ENCODE measurements at regions not wholly inside any gene's neighbourhood (a gene's known extent, or its start where the extent isn't known, plus 50 kb on each side); places are given as distances from the start of the nearest gene placed in this dataset.

- Histone ChIP-seq H3K4me1 (no peaks in the 10 kb centered on the region), H3K9me3 (peaks cover 0 to 21% (median 4%) of the 10 kb centered on the region in 12 donors), H3K36me3 (no peaks in the 10 kb centered on the region), H3K27me3 (peaks cover 0 to 12% (median 0%) of the 10 kb centered on the region in 9 donors), H3K4me3 (no peak overlapping the region), H3K27ac (no peak overlapping the region)
- no peak for DNase-seq
- intact Hi-C loops (cut with DNase I): no loop called here
- WGBS, 4 donors: 74 to 81% (median 80%) methylated on average over 5 of the region's 5 CpGs
- TF ChIP-seq POLR2A (IDR thresholded peaks at IDR 0.05) (no peak), CTCF (IDR thresholded peaks at IDR 0.05) (no peak)
- no peak for ATAC-seq
Observed at GRCh38 chr10:130611239-130611638, 475.0 kb downstream of the GLRX3 start.

DNA sequence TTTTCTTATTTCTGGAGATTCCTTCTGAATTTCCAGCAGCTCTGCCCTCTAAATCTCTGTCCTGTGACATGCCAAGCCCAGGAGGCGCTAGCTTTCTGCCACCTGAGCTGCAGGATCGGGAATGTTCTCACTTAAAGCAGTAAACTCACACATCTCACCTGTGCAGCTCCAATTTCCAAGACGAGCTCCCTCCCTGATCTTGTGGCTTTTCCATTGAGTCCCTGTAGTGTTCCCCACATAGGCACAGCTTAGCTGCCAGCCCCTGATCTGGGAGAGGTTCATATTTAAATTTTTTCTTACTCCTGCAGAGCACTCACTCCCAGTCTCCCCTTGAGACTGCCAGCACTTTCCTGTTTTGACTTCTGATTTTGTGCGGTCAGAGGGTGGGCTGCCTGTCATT, 479.3 kb downstream of the GLRX3 start:
- H3K36me3 ChIP-seq: no peaks in the 10 kb centered on the region
- 15 to 20% (median 18%) methylated on average over 4 of the region's 4 CpGs for WGBS, 4 donors
- ATAC-seq: no peak

GRCh38 chr10:130617985-130618384, 481.8 kb downstream of the GLRX3 start:
- intact Hi-C loops (cut with DNase I): no loop called here
- no peak for TF ChIP-seq CTCF (IDR thresholded peaks at IDR 0.05)
- TF ChIP-seq POLR2A (IDR thresholded peaks at IDR 0.05): no peak
- Histone ChIP-seq H3K36me3 (no peaks in the 10 kb centered on the region), H3K27ac (no peak overlapping the region), H3K4me1 (no peaks in the 10 kb centered on the region), H3K27me3 (peaks cover 0 to 26% (median 2%) of the 10 kb centered on the region in 9 donors), H3K4me3 (no peak overlapping the region), H3K9me3 (peaks cover 0 to 6% (median 0%) of the 10 kb centered on the region in 12 donors)
- WGBS, 4 donors: 48 to 67% (median 59%) methylated on average over 1 of the region's 1 CpG
- ATAC-seq: no peak
- no peak for DNase-seq

More for the DNA sequence above, 479.3 kb downstream of the GLRX3 start:
- Histone ChIP-seq H3K9me3 (peaks cover 0 to 21% (median 4%) of the 10 kb centered on the region in 12 donors), H3K4me3 (no peak overlapping the region), H3K4me1 (no peaks in the 10 kb centered on the region), H3K27me3 (peaks cover 0 to 15% (median 0%) of the 10 kb centered on the region in 9 donors), H3K27ac (no peak overlapping the region)
- no peak for TF ChIP-seq POLR2A (IDR thresholded peaks at IDR 0.05)
- no peak for TF ChIP-seq CTCF (IDR thresholded peaks at IDR 0.05)
- intact Hi-C loops (cut with DNase I): no loop called here
- no peak for DNase-seq

DNA sequence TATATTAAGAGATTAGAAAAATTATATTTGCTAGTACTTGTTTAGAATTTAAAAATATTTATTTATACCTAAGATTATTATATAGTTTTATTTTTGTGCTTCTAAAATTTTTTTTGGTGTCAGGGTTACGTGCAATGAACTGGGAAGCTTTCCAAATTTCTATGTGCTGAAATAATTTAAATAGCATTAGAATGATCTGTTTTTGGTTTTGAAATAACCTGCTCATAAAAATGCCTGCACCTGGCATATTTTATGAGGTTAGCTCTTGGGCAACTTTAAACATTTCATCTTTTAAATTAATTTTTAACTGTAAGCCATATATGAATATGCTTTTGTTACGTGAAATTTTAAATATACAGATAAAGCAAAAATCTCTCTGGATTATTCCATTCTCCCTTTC, 482.5 kb downstream of the GLRX3 start:
- Histone ChIP-seq H3K4me3 (no peak overlapping the region), H3K4me1 (no peaks in the 10 kb centered on the region), H3K27me3 (peaks cover 0 to 32% (median 2%) of the 10 kb centered on the region in 9 donors), H3K36me3 (no peaks in the 10 kb centered on the region), H3K27ac (no peak overlapping the region), H3K9me3 (no peaks in the 10 kb centered on the region)
- TF ChIP-seq CTCF (IDR thresholded peaks at IDR 0.05): no peak
- no peak for TF ChIP-seq POLR2A (IDR thresholded peaks at IDR 0.05)
- no peak for ATAC-seq
- WGBS, 4 donors: 60 to 68% (median 61%) methylated on average over 2 of the region's 2 CpGs
- intact Hi-C loops (cut with DNase I): no loop called here
- no peak for DNase-seq
